Keratinocyte (primary cell): ENCODE measurements at regions not wholly inside any gene's neighbourhood (a gene's known extent, or its start where the extent isn't known, plus 50 kb on each side); places are given as distances from the start of the nearest gene placed in this dataset.

Experiments used
- DNase-seq: peaks from one replicate; pipeline ENCODE4 v3.0.0-alpha.2; 2011; ENCODE audit warnings: low read depth, missing footprints, low spot score
- FAIRE-seq: peaks from 2 replicates; lab custom pipeline; 2011; peaks lifted over from hg19 to GRCh38; lab: Jason Lieb, UNC
- H2AFZ ChIP-seq: 2 replicates; pipeline ENCODE4 v1.6.0; 2012; ENCODE audit warnings: low read length, control low read depth, inconsistent platforms; ENCODE audit not compliant: control insufficient read depth
- H3K27ac ChIP-seq: 2 replicates; pipeline ENCODE4 v1.5.1; 2011; ENCODE audit warnings: low read length; ENCODE audit not compliant: control insufficient read depth, insufficient read depth
- H3K27me3 ChIP-seq: 3 replicates; pipeline ENCODE4 v1.6.0; 2011; ENCODE audit warnings: low read length; ENCODE audit not compliant: control insufficient read depth, insufficient read depth; ENCODE audit errors: extremely low read depth
- H3K36me3 ChIP-seq, 2 experiments: 2 replicates in 1 of 2; 3 replicates in 1 of 2; pipeline ENCODE4 v1.5.1; 2011; ENCODE audit warnings: low read length in 2 of 2, mild to moderate bottlenecking in 1 of 2; ENCODE audit not compliant: control insufficient read depth in 2 of 2, insufficient read depth in 2 of 2; ENCODE audit errors: extremely low read depth in 1 of 2
- H3K4me1 ChIP-seq: 3 replicates; pipeline ENCODE4 v1.5.1; 2011; ENCODE audit warnings: low read length; ENCODE audit not compliant: control insufficient read depth, insufficient read depth; ENCODE audit errors: extremely low read depth
- H3K4me2 ChIP-seq: 3 replicates; pipeline ENCODE4 v1.6.0; 2011; ENCODE audit warnings: low read depth, low read length; ENCODE audit not compliant: control insufficient read depth, insufficient read depth; ENCODE audit errors: extremely low read depth
- H3K4me3 ChIP-seq, 3 experiments: fragments of 200-600 bp in 1 of 3; sonication (generic) in 1 of 3; 2 replicates in 2 of 3; 3 replicates in 1 of 3; pipeline ENCODE4 v1.5.1; 2011 to 2016; ENCODE audit warnings: low read length in 3 of 3, mild to moderate bottlenecking in 3 of 3, control low read depth in 2 of 3, inconsistent platforms in 1 of 3, low read depth in 1 of 3, mixed read lengths in 1 of 3, mixed run types in 1 of 3, moderate library complexity in 1 of 3; ENCODE audit not compliant: control insufficient read depth in 2 of 3, insufficient read depth in 2 of 3; ENCODE audit errors: extremely low read depth in 1 of 3
- H3K79me2 ChIP-seq: 2 replicates; pipeline ENCODE4 v1.6.0; 2012; ENCODE audit warnings: low read length; ENCODE audit not compliant: control insufficient read depth, insufficient read depth
- H3K9ac ChIP-seq: 3 replicates; pipeline ENCODE4 v1.6.0; 2011; ENCODE audit warnings: low read length; ENCODE audit not compliant: control insufficient read depth, insufficient read depth; ENCODE audit errors: extremely low read depth
- H3K9me1 ChIP-seq: 3 replicates; pipeline ENCODE4 v1.6.0; 2011; ENCODE audit warnings: low read length; ENCODE audit not compliant: control insufficient read depth, insufficient read depth; ENCODE audit errors: extremely low read depth
- H3K9me3 ChIP-seq: 2 replicates; pipeline ENCODE4 v1.5.1; 2012; ENCODE audit warnings: low read depth, low read length; ENCODE audit not compliant: control insufficient read depth
- H4K20me1 ChIP-seq: 3 replicates; pipeline ENCODE4 v1.6.0; 2011; ENCODE audit warnings: low read length; ENCODE audit not compliant: control insufficient read depth, insufficient read depth; ENCODE audit errors: extremely low read depth
- EZH2 ChIP-seq: IDR thresholded peaks from one replicate; pipeline ENCODE4 v1.6.1; 2012; ENCODE audit warnings: inconsistent platforms, mild to moderate bottlenecking, low read length, moderate library complexity
- dilution Hi-C: fragments of 300-500 bp; cut with MboI; formaldehyde crosslinking; loops from one replicate; pipeline ENCODE4 v1.7.0; 2020; ENCODE audit warnings: low sequenced_read_pairs; ENCODE audit not compliant: extremely low pct_ligation_motif_present
- TF ChIP-seq, protein P1 (sequence below), 3 experiments: IDR thresholded peaks in 1 of 3; conservative IDR thresholded peaks in 1 of 3; optimal IDR thresholded peaks in 1 of 3; 2 replicates in 2 of 3; 3 replicates in 1 of 3; pipeline versions ENCODE3 to v1.5.1; 2011; ENCODE audit warnings: low read length in 3 of 3, mild to moderate bottlenecking in 3 of 3, moderate library complexity in 2 of 3, control low read depth in 1 of 3, inconsistent platforms in 1 of 3; ENCODE audit not compliant: insufficient read depth in 2 of 3; ENCODE audit errors: extremely low read depth in 1 of 3

DNA sequence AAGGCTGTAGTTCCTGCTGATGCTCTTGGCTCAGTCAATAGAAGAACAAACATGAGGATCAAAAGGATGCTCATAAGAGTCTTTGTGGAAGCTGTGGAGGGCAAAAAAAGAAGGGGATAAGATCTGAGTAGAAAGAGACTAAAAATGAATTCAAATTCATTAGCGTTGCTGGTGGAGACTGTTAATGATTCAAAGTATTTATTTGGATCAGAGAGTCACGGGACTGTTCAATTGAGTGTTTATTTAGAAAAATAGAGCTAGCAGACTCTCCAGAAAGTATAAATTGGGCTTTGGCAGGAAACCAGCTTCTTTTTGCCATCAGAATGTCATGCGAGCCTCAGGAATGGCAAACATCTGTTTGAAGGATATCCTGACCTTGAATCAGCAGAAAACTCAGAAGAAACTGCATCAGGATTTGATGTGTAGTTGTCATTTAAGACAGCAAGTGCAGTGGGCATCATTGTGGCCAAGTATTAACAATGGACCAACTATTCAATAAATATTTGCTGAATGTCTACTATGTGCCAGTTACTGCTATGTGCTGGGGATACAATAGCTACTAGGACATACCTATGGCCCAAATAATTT lies 126.4 kb downstream of the TBC1D30 start:
- FAIRE-seq: no peak
- no peak for DNase-seq

DNA sequence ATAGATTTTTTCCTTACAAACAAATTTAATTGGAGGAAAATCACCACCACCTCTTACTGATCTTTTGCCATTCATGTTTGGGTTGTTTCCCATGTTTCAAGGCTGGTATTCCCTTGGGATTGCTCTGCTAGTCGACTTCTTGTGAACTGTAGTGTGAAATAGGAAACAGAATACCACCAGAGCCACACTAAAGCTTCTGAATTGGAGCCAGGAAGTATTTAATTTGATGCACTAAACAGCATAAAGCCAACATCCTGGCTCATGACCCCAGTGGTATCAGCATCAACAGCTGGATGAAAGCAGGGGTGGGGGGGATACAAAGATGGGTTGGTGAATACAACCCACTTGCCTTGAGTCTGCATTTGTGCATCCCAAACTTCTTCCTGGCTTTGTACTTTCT lies 127.5 kb downstream of the TBC1D30 start:
- no peak for TF ChIP-seq EZH2
- TF ChIP-seq, protein P1, sequence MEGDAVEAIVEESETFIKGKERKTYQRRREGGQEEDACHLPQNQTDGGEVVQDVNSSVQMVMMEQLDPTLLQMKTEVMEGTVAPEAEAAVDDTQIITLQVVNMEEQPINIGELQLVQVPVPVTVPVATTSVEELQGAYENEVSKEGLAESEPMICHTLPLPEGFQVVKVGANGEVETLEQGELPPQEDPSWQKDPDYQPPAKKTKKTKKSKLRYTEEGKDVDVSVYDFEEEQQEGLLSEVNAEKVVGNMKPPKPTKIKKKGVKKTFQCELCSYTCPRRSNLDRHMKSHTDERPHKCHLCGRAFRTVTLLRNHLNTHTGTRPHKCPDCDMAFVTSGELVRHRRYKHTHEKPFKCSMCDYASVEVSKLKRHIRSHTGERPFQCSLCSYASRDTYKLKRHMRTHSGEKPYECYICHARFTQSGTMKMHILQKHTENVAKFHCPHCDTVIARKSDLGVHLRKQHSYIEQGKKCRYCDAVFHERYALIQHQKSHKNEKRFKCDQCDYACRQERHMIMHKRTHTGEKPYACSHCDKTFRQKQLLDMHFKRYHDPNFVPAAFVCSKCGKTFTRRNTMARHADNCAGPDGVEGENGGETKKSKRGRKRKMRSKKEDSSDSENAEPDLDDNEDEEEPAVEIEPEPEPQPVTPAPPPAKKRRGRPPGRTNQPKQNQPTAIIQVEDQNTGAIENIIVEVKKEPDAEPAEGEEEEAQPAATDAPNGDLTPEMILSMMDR (optimal IDR thresholded peaks at IDR 0.05 in 1 of 3, IDR thresholded peaks at IDR 0.05 in 1 of 3, conservative IDR thresholded peaks at IDR 0.05 in 1 of 3; ENCODE audit: extremely low read depth in 1 of 3, insufficient read depth in 2 of 3, low read length in 3 of 3): no peak
- dilution Hi-C loops: no loop called here

More for the DNA sequence above, 126.4 kb downstream of the TBC1D30 start:
- peaks cover 11% of the 10 kb centered on the region for H3K27me3 ChIP-seq
- dilution Hi-C loops: no loop called here
- H2AFZ ChIP-seq: no peak overlapping the region
- H3K27ac ChIP-seq: no peak overlapping the region
- no peak overlapping the region for H3K4me3 ChIP-seq
- H3K79me2 ChIP-seq: no peaks in the 10 kb centered on the region
- H3K9me1 ChIP-seq: no peaks in the 10 kb centered on the region
- no peaks in the 10 kb centered on the region for H3K4me1 ChIP-seq
- H4K20me1 ChIP-seq: no peaks in the 10 kb centered on the region
- H3K36me3 ChIP-seq: no peaks in the 10 kb centered on the region
- TF ChIP-seq, protein P1 (optimal IDR thresholded peaks at IDR 0.05 in 1 of 3, IDR thresholded peaks at IDR 0.05 in 1 of 3, conservative IDR thresholded peaks at IDR 0.05 in 1 of 3; ENCODE audit: extremely low read depth in 1 of 3, insufficient read depth in 2 of 3, low read length in 3 of 3): no peak
- TF ChIP-seq EZH2: no peak
- no peak overlapping the region for H3K4me2 ChIP-seq
- H3K9me3 ChIP-seq: no peaks in the 10 kb centered on the region
- no peak overlapping the region for H3K9ac ChIP-seq

More for the DNA sequence above, 127.5 kb downstream of the TBC1D30 start:
- no peak for FAIRE-seq
- no peaks in the 10 kb centered on the region for H4K20me1 ChIP-seq
- no peaks in the 10 kb centered on the region for H3K9me3 ChIP-seq
- H3K4me3 ChIP-seq: no peak overlapping the region
- DNase-seq: no peak
- no peak overlapping the region for H3K4me2 ChIP-seq
- no peak overlapping the region for H2AFZ ChIP-seq
- H3K27ac ChIP-seq: no peak overlapping the region
- H3K36me3 ChIP-seq: no peaks in the 10 kb centered on the region
- H3K27me3 ChIP-seq: peaks cover 11% of the 10 kb centered on the region
- H3K79me2 ChIP-seq: no peaks in the 10 kb centered on the region
- no peak overlapping the region for H3K9ac ChIP-seq
- no peaks in the 10 kb centered on the region for H3K9me1 ChIP-seq
- H3K4me1 ChIP-seq: no peaks in the 10 kb centered on the region
